Stimulated activated CD8-positive, alpha-beta memory T cell treated with anti-CD3 and anti-CD28 coated beads, Interleukin-7, amount 100 ng/mL, for 24 hours (primary cell): ENCODE measurements at regions not wholly inside any gene's neighbourhood (a gene's known extent, or its start where the extent isn't known, plus 50 kb on each side); places are given as distances from the start of the nearest gene placed in this dataset.
"Not testable (repeated sequence)": the region's sequence is repeated elsewhere in the genome, so short reads cannot be mapped to it uniquely, and the experiment has no call there.

Experiments
- DNase-seq: peaks from one replicate; pipeline ENCODE4 v3.0.0-alpha.2; 2020; ENCODE audit warnings: low read depth

- no peak for DNase-seq
Observed at GRCh38 chr7:106749165-106749564, 88.2 kb upstream of the CCDC71L start.

DNA sequence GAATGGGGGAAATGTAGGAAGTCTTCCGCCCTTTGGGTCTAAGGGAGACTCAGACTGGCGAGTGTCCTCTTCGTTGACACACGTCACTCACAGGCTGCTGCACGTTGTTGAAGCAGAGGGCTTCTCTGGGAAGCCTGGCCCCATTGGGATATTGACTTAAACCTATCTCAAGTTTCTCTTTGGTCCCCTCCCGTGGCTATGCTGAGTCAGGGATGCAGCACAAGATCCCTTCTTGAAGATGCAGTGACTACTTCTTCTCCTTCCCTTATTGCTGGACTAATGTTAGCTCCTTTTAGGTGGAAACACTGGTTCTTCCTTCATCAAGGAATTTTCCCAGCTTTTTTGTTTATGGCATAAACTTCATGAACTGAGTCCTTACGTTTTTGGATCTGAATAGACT is 89.8 kb upstream of the CCDC71L start:
- no peak for DNase-seq

GRCh38 chr7:106752367-106752766 is 91.4 kb upstream of the CCDC71L start:
- DNase-seq = no peak

DNA sequence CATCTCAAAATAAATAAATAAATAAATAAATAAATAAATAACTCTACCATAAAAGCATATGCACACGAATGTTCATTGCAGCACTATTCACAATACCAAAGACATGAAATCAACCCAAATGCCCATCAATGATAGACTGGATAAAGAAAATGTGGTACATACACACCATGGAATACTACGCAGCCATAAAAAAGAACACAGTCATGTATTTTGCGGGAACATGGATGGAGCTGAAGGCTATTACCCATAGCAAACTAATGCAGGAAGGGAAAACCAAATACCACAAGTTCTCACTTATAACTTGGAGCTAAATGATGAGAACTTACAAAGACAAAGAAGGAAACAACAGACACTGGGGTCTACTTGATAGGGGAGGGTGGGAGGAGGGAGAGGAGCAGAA is 94.1 kb upstream of the CCDC71L start:
- not testable (repeated sequence) for DNase-seq

DNA sequence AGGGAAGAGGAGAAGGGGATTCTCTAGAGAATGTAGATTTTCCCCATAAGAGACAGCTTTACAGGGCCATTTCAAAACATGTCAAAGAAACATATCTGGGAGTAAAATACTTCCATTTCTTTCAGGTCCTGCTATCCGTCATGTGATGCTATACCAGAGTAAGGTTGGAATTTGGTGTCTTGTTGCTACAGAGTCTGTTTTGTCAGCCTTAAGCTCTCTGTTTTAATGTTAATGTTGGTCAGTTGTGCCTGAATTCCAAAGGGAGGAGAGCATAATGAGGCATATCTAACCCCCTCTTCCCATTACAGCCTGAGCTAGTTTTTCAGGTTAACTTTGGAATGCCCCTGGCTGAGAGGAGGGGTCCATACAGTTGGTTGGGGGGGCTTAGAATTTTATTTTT is 94.7 kb upstream of the CCDC71L start:
- no peak for DNase-seq

GRCh38 chr7:106756071-106756470 is 95.1 kb upstream of the CCDC71L start:
- no peak for DNase-seq

- no peak for DNase-seq
Observed at GRCh38 chr7:106756884-106757283, 95.9 kb upstream of the CCDC71L start.

GRCh38 chr7:106757846-106758245 is 96.9 kb upstream of the CCDC71L start:
- DNase-seq = no peak

- DNase-seq = not testable (repeated sequence)
Observed at GRCh38 chr7:106762845-106763244, 101.9 kb upstream of the CCDC71L start.

GRCh38 chr7:106763717-106764116 is 101.4 kb upstream of the PIK3CG start:
- no peak for DNase-seq

- DNase-seq = no peak
Observed at GRCh38 chr7:106765727-106766355, 99.2 kb upstream of the PIK3CG start.

- DNase-seq = no peak
Observed at GRCh38 chr7:106766551-106766950, 98.5 kb upstream of the PIK3CG start.

DNA sequence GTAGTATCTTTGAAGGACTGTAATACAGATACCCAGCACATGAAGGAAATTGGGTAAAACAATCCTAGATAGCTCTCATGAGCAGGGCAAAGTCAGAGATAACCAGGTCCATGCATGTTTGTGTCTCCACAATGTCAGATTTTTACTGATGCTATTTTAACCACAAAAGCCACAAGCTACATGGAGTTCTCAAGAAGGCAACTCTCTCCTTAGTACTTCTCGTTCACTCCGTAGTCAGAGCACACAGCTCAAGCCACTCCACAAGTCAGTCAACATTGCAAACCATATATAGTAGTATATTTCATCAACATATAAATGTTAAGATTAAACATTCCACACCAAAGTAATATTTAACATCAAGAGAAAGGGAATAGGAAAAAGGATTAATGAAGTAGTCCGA is 98.0 kb upstream of the PIK3CG start:
- DNase-seq = no peak

DNA sequence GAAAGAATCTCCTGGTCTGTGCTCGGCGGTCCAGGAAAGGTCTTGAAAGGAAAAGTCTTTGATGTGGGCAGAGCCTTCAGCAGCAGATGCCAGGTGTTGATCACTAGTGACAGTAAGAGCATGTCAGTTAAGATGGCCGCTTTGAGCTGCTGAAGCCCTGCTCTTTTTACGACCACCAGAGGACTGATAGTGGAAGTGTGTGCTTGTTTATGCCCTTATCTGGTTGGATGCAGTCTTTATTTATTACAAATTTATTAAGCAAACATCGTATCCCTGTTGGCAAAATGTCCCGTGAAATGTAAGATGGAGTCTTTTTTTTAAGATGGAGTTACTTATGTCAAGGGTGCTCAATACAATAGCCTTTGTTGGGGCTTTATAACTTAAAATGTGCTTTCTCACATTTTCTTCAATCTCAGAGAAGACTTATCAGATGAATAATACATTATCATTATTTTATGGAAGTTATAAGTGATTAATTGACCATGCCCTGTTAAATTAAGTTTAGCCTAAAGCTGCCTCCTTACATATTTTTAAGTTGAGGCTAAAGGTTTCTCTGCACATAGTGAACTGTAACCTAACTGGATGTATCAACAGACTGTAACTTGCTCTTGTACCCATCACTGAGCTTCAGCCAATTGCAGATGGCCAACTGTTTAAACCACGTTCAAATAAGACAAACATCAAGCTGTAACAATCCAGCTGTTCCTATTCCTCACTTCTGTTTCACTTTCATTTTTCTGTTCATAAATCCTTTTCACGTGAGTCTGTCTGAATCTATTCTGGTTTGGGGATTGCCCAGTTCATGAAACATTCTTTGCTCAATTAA is 97.4 kb upstream of the PIK3CG start:
- DNase-seq = no peak

DNA sequence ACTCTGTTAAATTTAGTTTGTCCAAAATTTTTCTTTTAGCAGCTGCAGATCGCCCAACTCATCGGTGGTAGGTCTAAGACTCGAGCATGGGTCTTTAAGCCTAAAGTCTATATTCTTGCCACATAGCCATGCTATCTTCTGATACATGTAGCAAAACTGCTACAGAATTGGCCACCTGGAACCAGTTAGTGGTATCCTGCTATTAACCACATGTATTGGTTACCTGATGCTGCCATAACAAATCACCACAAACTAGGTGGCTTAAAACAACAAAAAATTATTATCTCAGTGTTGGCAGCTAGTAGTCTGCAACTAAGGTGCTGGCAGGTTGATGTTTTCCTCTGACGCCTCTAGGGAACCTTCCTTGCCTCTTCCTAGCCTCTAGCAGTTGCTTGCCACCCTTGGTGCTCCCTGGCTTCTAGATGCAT is 96.7 kb upstream of the PIK3CG start:
- no peak for DNase-seq

- no peak for DNase-seq
Observed at GRCh38 chr7:106770191-106770590, 94.9 kb upstream of the PIK3CG start.

- DNase-seq = no peak
Observed at GRCh38 chr7:106772655-106773108, 92.4 kb upstream of the PIK3CG start.

- DNase-seq = no peak
Observed at GRCh38 chr7:106773228-106773627, 91.9 kb upstream of the PIK3CG start.

DNA sequence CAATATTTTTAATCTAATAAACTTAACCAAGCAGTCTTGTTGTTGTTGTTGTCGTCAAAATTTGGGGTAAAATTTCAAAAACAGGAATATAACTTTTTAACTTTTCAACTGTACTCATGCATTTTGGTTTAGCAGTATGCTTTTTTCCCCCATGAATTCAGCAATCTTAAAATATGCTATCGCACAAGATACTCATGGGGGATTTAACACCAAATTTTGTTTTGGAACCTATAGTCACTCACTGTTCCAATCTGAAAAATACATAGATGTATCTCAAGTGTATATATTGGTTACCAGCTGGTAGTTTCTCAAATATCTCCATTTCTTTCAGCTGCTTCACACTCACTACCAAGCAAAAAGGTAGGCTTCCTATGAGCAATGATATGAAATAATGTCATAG is 91.4 kb upstream of the PIK3CG start:
- DNase-seq = no peak

GRCh38 chr7:106774213-106774767 is 90.8 kb upstream of the PIK3CG start:
- no peak for DNase-seq

- peak; percentile 13 for DNase-seq
Observed at GRCh38 chr7:106774768-106775551, 90.1 kb upstream of the PIK3CG start.

GRCh38 chr7:106775552-106775936 is 89.5 kb upstream of the PIK3CG start:
- DNase-seq = no peak
